SK-N-SH (cell line): ENCODE measurements at regions not wholly inside any gene's neighbourhood (a gene's known extent, or its start where the extent isn't known, plus 50 kb on each side); places are given as distances from the start of the nearest gene placed in this dataset.

Experiments
- CHD2 ChIP-seq: fragments of 150-350 bp; IDR thresholded peaks from 2 replicates; pipeline ENCODE4 v1.6.1; 2018; ENCODE audit warnings: low read length; ENCODE audit not compliant: partially characterized antibody
- CTCF ChIP-seq: fragments of 200-600 bp; sonication (generic); IDR thresholded peaks from 2 replicates; pipeline ENCODE4 v1.6.1; 2017; ENCODE audit warnings: antibody characterized with exemption, mild to moderate bottlenecking, moderate library complexity
- EP300 ChIP-seq, 2 experiments: IDR thresholded peaks; 2 replicates each; pipeline versions ENCODE4 v1.4.0 to v1.6.1; 2012; ENCODE audit warnings: borderline replicate concordance in 1 of 2, low read depth in 1 of 2, low read length in 1 of 2
- EZH2phosphoT487 ChIP-seq: fragments of 200-600 bp; sonication (generic); IDR thresholded peaks from 2 replicates; pipeline ENCODE4 v1.6.1; 2017; ENCODE audit warnings: low read depth, mixed run types, mild to moderate bottlenecking, antibody characterized with exemption, moderate library complexity, borderline replicate concordance
- JUND ChIP-seq: IDR thresholded peaks from 2 replicates; pipeline ENCODE4 v1.4.0; 2012
- MAX ChIP-seq: IDR thresholded peaks from 2 replicates; pipeline ENCODE4 v1.4.0; 2012; ENCODE audit warnings: low read depth
- POLR2AphosphoS5 ChIP-seq: IDR thresholded peaks from 2 replicates; pipeline ENCODE4 v1.6.1; 2012; ENCODE audit warnings: low read depth, low read length
- REST ChIP-seq: IDR thresholded peaks from 2 replicates; pipeline ENCODE4 v1.6.1; 2012; ENCODE audit warnings: mild to moderate bottlenecking, low read depth, low read length, moderate library complexity
- RXRA ChIP-seq: IDR thresholded peaks from 2 replicates; pipeline ENCODE4 v1.4.0; 2012; ENCODE audit warnings: low read depth, mild to moderate bottlenecking, borderline replicate concordance
- SIN3A ChIP-seq: IDR thresholded peaks from 2 replicates; pipeline ENCODE4 v1.6.1; 2012; ENCODE audit warnings: low read depth, mild to moderate bottlenecking, low read length, moderate library complexity, borderline replicate concordance

GRCh38 chrX:96004386-96004785, 680.3 kb upstream of the DIAPH2 start:
- TF ChIP-seq CTCF (no peak), CHD2 (no peak), EZH2phosphoT487 (no peak), MAX (no peak), RXRA (no peak), POLR2AphosphoS5 (no peak), JUND (no peak), REST (no peak), EP300 (IDR thresholded peaks at IDR 0.05; ENCODE audit: borderline replicate concordance in 1 of 2, low read depth in 1 of 2, low read length in 1 of 2) (no peak), SIN3A (no peak)
